ENCODE measurements at regions not wholly inside any gene's neighbourhood (a gene's known extent, or its start where the extent isn't known, plus 50 kb on each side); places are given as distances from the start of the nearest gene placed in this dataset.

DNA sequence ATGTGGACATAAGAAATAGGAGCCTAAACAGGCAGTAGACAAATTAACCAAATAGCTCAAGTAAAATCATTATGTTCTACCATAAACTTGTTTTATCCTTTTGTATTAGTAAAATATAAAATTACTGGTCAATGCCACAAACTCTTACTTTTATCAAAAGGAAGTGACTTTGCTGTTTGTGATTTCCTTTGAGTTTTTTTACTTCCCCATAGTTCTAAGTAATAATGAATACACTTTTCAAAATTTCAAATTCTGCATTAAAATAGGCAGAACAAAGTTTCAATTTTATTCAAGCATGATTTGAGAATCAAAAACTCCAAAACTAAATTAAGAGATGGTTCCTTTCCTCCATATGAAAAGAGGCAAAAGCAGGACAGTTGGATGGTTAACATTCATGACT lies 139.7 kb upstream of the ABCB5 start:
- Histone ChIP-seq H4K91ac (replicated peaks; ENCODE audit: insufficient read length, low read length) (no peak overlapping the region), H4K8ac (ENCODE audit: extremely low read depth, insufficient read depth, low read length) (no peak overlapping the region), H3K27ac (ENCODE audit: low read depth, low read length) (no peak overlapping the region), H4K5ac (ENCODE audit: insufficient read length, low read depth, low read length) (no peak overlapping the region), H3K36me3 (ENCODE audit: control insufficient read depth in 2 of 4, insufficient read depth in 4 of 4, low read length in 3 of 4) (no peaks in the 10 kb centered on the region), H3K4me3 (ENCODE audit: extremely low read depth in 1 of 4, insufficient read depth in 2 of 4, low read depth in 3 of 4, low read length in 4 of 4) (no peak overlapping the region), H3K14ac (ENCODE audit: insufficient read length) (no peak overlapping the region), H2BK20ac (ENCODE audit: low read length) (no peak overlapping the region), H3K9ac (replicated peaks in 1 of 4; ENCODE audit: extremely low read depth in 1 of 4, low read depth in 3 of 4, low read length in 3 of 4) (no peak overlapping the region), H3K4me2 (ENCODE audit: insufficient read depth in 1 of 2, low read depth in 2 of 2, low read length in 2 of 2) (no peak overlapping the region), H2BK15ac (ENCODE audit: low read length) (no peak overlapping the region), H4K20me1 (replicated peaks in 1 of 2; ENCODE audit: control insufficient read depth in 1 of 2, insufficient read depth in 2 of 2, low read length in 2 of 2) (no peaks in the 10 kb centered on the region), H3K27me3 (replicated peaks in 1 of 4; ENCODE audit: control insufficient read depth in 3 of 4, extremely low read depth in 1 of 4, insufficient read depth in 3 of 4, low read length in 3 of 4) (no peaks in the 10 kb centered on the region), H3K23ac (ENCODE audit: insufficient read length) (no peak overlapping the region), H3K9me3 (ENCODE audit: insufficient read depth in 2 of 2, low read depth in 1 of 2, low read length in 1 of 2) (no peaks in the 10 kb centered on the region), H3K79me1 (ENCODE audit: low read depth, low read length) (no peaks in the 10 kb centered on the region), H3K18ac (ENCODE audit: extremely low read depth, low read length) (no peak overlapping the region), H3K4ac (replicated peaks; ENCODE audit: insufficient read length, low read depth, low read length) (no peak overlapping the region), H3K4me1 (replicated peaks in 1 of 4; ENCODE audit: control insufficient read depth in 3 of 4, insufficient read depth in 4 of 4, low read length in 3 of 4) (no peaks in the 10 kb centered on the region; a peak in 1 of 7 replicates), H2AK5ac (ENCODE audit: low read depth, low read length) (no peak overlapping the region), H2BK120ac (replicated peaks; ENCODE audit: low read depth, low read length) (no peak overlapping the region), H3K23me2 (ENCODE audit: low read depth, low read length) (no peaks in the 10 kb centered on the region), H2BK5ac (ENCODE audit: low read depth, low read length) (no peak overlapping the region), H2AFZ (ENCODE audit: low read length) (no peak overlapping the region; the same call in 1 of the 2 replicates), H3K56ac (replicated peaks; ENCODE audit: insufficient read length, low read depth, low read length) (no peak overlapping the region), H3K79me2 (ENCODE audit: control insufficient read depth in 1 of 2, insufficient read depth in 2 of 2, low read length in 2 of 2) (no peaks in the 10 kb centered on the region), H2BK12ac (ENCODE audit: low read depth, low read length) (no peak overlapping the region)
- FAIRE-seq (peak; percentile 45), DNase-seq (ENCODE audit: low read depth in 1 of 2, low spot score in 2 of 2) (no peak)
- CTCF ChIA-PET (ENCODE audit: partially characterized antibody) = interaction anchor here (1.4 kb wide), 1 partner anchor 36 kb away, joined by 5 read pairs; no protein-coding TSS in a partner anchor
- TF ChIP-seq, protein P1, sequence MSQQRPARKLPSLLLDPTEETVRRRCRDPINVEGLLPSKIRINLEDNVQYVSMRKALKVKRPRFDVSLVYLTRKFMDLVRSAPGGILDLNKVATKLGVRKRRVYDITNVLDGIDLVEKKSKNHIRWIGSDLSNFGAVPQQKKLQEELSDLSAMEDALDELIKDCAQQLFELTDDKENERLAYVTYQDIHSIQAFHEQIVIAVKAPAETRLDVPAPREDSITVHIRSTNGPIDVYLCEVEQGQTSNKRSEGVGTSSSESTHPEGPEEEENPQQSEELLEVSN (IDR thresholded peaks at IDR 0.05) = no peak
- TF ChIP-seq RBBP5 (IDR thresholded peaks at IDR 0.05; ENCODE audit: borderline replicate concordance, low read depth, low read length) (no peak), EGR1 (IDR thresholded peaks at IDR 0.05; ENCODE audit: borderline replicate concordance, low read depth, low read length) (no peak), RAD21 (IDR thresholded peaks at IDR 0.05 in 1 of 2, conservative IDR thresholded peaks at IDR 0.05 in 1 of 2; ENCODE audit: low read depth in 2 of 2, low read length in 2 of 2) (no peak), KDM1A (IDR thresholded peaks at IDR 0.05; ENCODE audit: borderline replicate concordance, low read length) (no peak), POLR2A (IDR thresholded peaks at IDR 0.05; ENCODE audit: control extremely low read depth in 1 of 2, low read depth in 2 of 2, low read length in 2 of 2) (no peak)
- TF ChIP-seq, protein P2, sequence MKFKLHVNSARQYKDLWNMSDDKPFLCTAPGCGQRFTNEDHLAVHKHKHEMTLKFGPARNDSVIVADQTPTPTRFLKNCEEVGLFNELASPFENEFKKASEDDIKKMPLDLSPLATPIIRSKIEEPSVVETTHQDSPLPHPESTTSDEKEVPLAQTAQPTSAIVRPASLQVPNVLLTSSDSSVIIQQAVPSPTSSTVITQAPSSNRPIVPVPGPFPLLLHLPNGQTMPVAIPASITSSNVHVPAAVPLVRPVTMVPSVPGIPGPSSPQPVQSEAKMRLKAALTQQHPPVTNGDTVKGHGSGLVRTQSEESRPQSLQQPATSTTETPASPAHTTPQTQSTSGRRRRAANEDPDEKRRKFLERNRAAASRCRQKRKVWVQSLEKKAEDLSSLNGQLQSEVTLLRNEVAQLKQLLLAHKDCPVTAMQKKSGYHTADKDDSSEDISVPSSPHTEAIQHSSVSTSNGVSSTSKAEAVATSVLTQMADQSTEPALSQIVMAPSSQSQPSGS (IDR thresholded peaks at IDR 0.05; ENCODE audit: low read length) = no peak
- POLR2A ChIA-PET (ENCODE audit: partially characterized antibody) = no interaction called here

Data from H1 (cell line).